ENCODE measurements at regions not wholly inside any gene's neighbourhood (a gene's known extent, or its start where the extent isn't known, plus 50 kb on each side); places are given as distances from the start of the nearest gene placed in this dataset.

GRCh38 chr1:199058281-199058680, 419.4 kb downstream of the PTPRC start:
- TF ChIP-seq HNRNPH1 (optimal IDR thresholded peaks at IDR 0.05; ENCODE audit: low read depth, low read length) (no peak), JUNB (CRISPR knock-in tag; IDR thresholded peaks at IDR 0.05; ENCODE audit: borderline replicate concordance) (no peak), TCF12 (IDR thresholded peaks at IDR 0.05) (no peak), TCF12 (CRISPR knock-in tag; IDR thresholded peaks at IDR 0.05) (no peak), ESRRA (CRISPR knock-in tag; IDR thresholded peaks at IDR 0.05; ENCODE audit: low read depth) (no peak), ZNF567 (CRISPR knock-in tag; IDR thresholded peaks at IDR 0.05; ENCODE audit: borderline replicate concordance) (no peak), ZNF207 (IDR thresholded peaks at IDR 0.05; ENCODE audit: borderline replicate concordance) (no peak)
- TF ChIP-seq, protein P1, sequence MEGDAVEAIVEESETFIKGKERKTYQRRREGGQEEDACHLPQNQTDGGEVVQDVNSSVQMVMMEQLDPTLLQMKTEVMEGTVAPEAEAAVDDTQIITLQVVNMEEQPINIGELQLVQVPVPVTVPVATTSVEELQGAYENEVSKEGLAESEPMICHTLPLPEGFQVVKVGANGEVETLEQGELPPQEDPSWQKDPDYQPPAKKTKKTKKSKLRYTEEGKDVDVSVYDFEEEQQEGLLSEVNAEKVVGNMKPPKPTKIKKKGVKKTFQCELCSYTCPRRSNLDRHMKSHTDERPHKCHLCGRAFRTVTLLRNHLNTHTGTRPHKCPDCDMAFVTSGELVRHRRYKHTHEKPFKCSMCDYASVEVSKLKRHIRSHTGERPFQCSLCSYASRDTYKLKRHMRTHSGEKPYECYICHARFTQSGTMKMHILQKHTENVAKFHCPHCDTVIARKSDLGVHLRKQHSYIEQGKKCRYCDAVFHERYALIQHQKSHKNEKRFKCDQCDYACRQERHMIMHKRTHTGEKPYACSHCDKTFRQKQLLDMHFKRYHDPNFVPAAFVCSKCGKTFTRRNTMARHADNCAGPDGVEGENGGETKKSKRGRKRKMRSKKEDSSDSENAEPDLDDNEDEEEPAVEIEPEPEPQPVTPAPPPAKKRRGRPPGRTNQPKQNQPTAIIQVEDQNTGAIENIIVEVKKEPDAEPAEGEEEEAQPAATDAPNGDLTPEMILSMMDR (CRISPR knock-in tag; IDR thresholded peaks at IDR 0.05), result no peak
